NCI-H2029 treated with DMSO at 0.1 percent for 48 hours (cell line): ENCODE measurements at regions not wholly inside any gene's neighbourhood (a gene's known extent, or its start where the extent isn't known, plus 50 kb on each side); places are given as distances from the start of the nearest gene placed in this dataset.
A peak's percentile ranks its signal among the peaks of the same experiment; 100 is the strongest.

Source experiments
- DNase-seq: peaks from one replicate; lab custom pipeline; 2025; lab: John Stamatoyannopoulos, UW

- DNase-seq = no peak
Measured at GRCh38 chr1:5598824-5599395, 393.3 kb downstream of the NPHP4 start.

- DNase-seq = peak; percentile 85
Measured at GRCh38 chr1:5597991-5598823, 394.0 kb downstream of the NPHP4 start.

GRCh38 chr1:5597171-5597850 is 394.9 kb downstream of the NPHP4 start:
- DNase-seq = no peak

- no peak for DNase-seq
Measured at GRCh38 chr1:5596651-5597050, 395.6 kb downstream of the NPHP4 start.

- DNase-seq = no peak
Measured at GRCh38 chr1:5595531-5596170, 396.6 kb downstream of the NPHP4 start.

GRCh38 chr1:5594056-5594956 is 397.9 kb downstream of the NPHP4 start:
- DNase-seq = no peak

- no peak for DNase-seq
Measured at GRCh38 chr1:5590717-5591116, 401.5 kb downstream of the NPHP4 start.

- DNase-seq = no peak
Measured at GRCh38 chr1:5586629-5587028, 405.6 kb downstream of the NPHP4 start.

GRCh38 chr1:5585256-5585655 is 407.0 kb downstream of the NPHP4 start:
- no peak for DNase-seq

- no peak for DNase-seq
Measured at GRCh38 chr1:5580926-5581325, 411.3 kb downstream of the NPHP4 start.

- no peak for DNase-seq
Measured at GRCh38 chr1:5579966-5580365, 412.3 kb downstream of the NPHP4 start.

- no peak for DNase-seq
Measured at GRCh38 chr1:5578690-5579089, 413.5 kb downstream of the NPHP4 start.

GRCh38 chr1:5577255-5578040 is 414.8 kb downstream of the NPHP4 start:
- DNase-seq = no peak

GRCh38 chr1:5576673-5577065 is 415.6 kb downstream of the NPHP4 start:
- no peak for DNase-seq

- DNase-seq = no peak
Measured at GRCh38 chr1:5576011-5576672, 416.1 kb downstream of the NPHP4 start.

GRCh38 chr1:5575396-5575940 is 416.8 kb downstream of the NPHP4 start:
- DNase-seq = no peak

GRCh38 chr1:5574641-5575040 is 417.6 kb downstream of the NPHP4 start:
- DNase-seq = no peak

GRCh38 chr1:5572794-5573193 is 419.4 kb downstream of the NPHP4 start:
- no peak for DNase-seq

GRCh38 chr1:5571861-5572401 is 420.3 kb downstream of the NPHP4 start:
- no peak for DNase-seq

- no peak for DNase-seq
Measured at GRCh38 chr1:5571438-5571837, 420.8 kb downstream of the NPHP4 start.
